Neural cell (in vitro differentiated cells): ENCODE measurements at regions not wholly inside any gene's neighbourhood (a gene's known extent, or its start where the extent isn't known, plus 50 kb on each side); places are given as distances from the start of the nearest gene placed in this dataset.

Experiments used
- EZH2 ChIP-seq: fragments of 200-600, 300-800 bp; shearing (Covaris generic), sonication (generic); IDR thresholded peaks from 2 replicates; pipeline ENCODE4 v1.6.1; 2014; ENCODE audit warnings: antibody characterized with exemption, low read length, borderline replicate concordance, mild to moderate bottlenecking; ENCODE audit not compliant: insufficient read depth, poor library complexity, severe bottlenecking
- MXI1 ChIP-seq: fragments of 450-650 bp; conservative IDR thresholded peaks from 2 replicates; pipeline ENCODE4 v1.6.1; 2014; ENCODE audit warnings: antibody characterized with exemption, mild to moderate bottlenecking; ENCODE audit not compliant: poor library complexity, severe bottlenecking
- POLR2AphosphoS5 ChIP-seq: IDR thresholded peaks from 2 replicates; pipeline ENCODE4 v1.6.1; 2012
- RAD21 ChIP-seq: fragments of 450-650 bp; conservative IDR thresholded peaks from 2 replicates; pipeline ENCODE4 v1.6.1; 2014; ENCODE audit warnings: antibody characterized with exemption, mild to moderate bottlenecking, moderate library complexity
- SMC3 ChIP-seq: fragments of 450-650 bp; conservative IDR thresholded peaks from 2 replicates; pipeline ENCODE4 v1.6.1; 2014; ENCODE audit warnings: antibody characterized with exemption, mild to moderate bottlenecking, moderate library complexity; ENCODE audit not compliant: poor library complexity
- TAF1 ChIP-seq: IDR thresholded peaks from 2 replicates; pipeline ENCODE4 v1.6.1; 2012; ENCODE audit warnings: low read depth
- TF ChIP-seq, protein P1 (sequence below): fragments of 450-650 bp; IDR thresholded peaks from 2 replicates; pipeline ENCODE4 v1.5.1; 2014; ENCODE audit warnings: antibody characterized with exemption, mild to moderate bottlenecking, moderate library complexity; ENCODE audit not compliant: poor library complexity, severe bottlenecking
- TF ChIP-seq, protein P2 (sequence below): IDR thresholded peaks from 2 replicates; pipeline ENCODE4 v1.6.1; 2012; ENCODE audit warnings: borderline replicate concordance

DNA sequence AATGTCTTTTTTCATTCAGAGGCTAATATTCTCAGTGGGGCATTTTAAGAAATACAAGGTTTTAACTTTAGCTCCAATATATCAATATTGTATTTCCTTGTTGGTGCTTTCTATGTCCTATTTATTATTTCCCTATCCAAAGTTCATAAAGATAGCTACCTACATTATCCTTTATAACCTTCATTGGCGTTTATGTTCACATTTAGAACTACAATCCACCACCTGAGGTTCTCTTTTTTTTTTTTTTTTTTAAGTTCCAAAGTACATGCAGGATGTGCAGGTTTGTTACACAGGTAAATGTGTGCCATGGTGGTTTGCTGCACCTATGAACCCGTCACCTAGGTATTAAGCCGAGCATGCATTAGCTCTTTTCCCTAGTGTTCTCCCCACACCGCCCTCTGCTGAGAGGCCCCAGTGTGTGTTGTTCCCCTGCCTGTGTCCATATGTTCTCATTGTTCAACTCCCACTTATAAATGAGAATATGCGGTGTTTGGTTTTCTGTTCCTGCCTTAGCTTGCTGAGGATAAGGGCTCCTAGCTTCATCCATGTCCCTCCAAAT, 694.6 kb downstream of the SUCLG1 start:
- no peak for TF ChIP-seq TAF1
- TF ChIP-seq, protein P1, sequence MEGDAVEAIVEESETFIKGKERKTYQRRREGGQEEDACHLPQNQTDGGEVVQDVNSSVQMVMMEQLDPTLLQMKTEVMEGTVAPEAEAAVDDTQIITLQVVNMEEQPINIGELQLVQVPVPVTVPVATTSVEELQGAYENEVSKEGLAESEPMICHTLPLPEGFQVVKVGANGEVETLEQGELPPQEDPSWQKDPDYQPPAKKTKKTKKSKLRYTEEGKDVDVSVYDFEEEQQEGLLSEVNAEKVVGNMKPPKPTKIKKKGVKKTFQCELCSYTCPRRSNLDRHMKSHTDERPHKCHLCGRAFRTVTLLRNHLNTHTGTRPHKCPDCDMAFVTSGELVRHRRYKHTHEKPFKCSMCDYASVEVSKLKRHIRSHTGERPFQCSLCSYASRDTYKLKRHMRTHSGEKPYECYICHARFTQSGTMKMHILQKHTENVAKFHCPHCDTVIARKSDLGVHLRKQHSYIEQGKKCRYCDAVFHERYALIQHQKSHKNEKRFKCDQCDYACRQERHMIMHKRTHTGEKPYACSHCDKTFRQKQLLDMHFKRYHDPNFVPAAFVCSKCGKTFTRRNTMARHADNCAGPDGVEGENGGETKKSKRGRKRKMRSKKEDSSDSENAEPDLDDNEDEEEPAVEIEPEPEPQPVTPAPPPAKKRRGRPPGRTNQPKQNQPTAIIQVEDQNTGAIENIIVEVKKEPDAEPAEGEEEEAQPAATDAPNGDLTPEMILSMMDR = no peak
- TF ChIP-seq POLR2AphosphoS5 = no peak
- TF ChIP-seq MXI1 = no peak
- no peak for TF ChIP-seq EZH2
- TF ChIP-seq SMC3 = no peak
- TF ChIP-seq RAD21 = no peak
- TF ChIP-seq, protein P2, sequence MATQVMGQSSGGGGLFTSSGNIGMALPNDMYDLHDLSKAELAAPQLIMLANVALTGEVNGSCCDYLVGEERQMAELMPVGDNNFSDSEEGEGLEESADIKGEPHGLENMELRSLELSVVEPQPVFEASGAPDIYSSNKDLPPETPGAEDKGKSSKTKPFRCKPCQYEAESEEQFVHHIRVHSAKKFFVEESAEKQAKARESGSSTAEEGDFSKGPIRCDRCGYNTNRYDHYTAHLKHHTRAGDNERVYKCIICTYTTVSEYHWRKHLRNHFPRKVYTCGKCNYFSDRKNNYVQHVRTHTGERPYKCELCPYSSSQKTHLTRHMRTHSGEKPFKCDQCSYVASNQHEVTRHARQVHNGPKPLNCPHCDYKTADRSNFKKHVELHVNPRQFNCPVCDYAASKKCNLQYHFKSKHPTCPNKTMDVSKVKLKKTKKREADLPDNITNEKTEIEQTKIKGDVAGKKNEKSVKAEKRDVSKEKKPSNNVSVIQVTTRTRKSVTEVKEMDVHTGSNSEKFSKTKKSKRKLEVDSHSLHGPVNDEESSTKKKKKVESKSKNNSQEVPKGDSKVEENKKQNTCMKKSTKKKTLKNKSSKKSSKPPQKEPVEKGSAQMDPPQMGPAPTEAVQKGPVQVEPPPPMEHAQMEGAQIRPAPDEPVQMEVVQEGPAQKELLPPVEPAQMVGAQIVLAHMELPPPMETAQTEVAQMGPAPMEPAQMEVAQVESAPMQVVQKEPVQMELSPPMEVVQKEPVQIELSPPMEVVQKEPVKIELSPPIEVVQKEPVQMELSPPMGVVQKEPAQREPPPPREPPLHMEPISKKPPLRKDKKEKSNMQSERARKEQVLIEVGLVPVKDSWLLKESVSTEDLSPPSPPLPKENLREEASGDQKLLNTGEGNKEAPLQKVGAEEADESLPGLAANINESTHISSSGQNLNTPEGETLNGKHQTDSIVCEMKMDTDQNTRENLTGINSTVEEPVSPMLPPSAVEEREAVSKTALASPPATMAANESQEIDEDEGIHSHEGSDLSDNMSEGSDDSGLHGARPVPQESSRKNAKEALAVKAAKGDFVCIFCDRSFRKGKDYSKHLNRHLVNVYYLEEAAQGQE = no peak
